ENCODE measurements at regions not wholly inside any gene's neighbourhood (a gene's known extent, or its start where the extent isn't known, plus 50 kb on each side); places are given as distances from the start of the nearest gene placed in this dataset.

DNA sequence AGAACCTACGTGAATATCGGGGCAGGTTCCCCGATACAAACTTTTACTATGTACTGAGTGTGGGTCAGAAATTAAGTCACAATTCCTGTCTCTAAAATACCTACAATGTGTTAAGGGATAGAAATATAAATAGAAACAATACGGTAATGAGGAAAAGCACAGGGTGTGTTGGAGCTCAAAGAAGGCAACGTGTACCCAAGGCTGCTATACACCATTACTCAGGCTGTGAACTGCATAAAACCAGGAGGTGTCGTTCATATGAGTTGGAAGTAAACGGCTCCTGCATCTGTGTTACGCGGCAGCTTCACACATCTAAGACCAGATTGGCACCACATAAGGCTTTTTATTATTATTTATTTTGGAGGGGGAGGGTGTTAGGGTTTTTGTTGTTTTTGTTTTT is 50.1 kb upstream of the TRPM3 start:
- H3K4me3 ChIP-seq (ENCODE audit: low read depth, low read length), result no peak overlapping the region
- TF ChIP-seq, protein P1, sequence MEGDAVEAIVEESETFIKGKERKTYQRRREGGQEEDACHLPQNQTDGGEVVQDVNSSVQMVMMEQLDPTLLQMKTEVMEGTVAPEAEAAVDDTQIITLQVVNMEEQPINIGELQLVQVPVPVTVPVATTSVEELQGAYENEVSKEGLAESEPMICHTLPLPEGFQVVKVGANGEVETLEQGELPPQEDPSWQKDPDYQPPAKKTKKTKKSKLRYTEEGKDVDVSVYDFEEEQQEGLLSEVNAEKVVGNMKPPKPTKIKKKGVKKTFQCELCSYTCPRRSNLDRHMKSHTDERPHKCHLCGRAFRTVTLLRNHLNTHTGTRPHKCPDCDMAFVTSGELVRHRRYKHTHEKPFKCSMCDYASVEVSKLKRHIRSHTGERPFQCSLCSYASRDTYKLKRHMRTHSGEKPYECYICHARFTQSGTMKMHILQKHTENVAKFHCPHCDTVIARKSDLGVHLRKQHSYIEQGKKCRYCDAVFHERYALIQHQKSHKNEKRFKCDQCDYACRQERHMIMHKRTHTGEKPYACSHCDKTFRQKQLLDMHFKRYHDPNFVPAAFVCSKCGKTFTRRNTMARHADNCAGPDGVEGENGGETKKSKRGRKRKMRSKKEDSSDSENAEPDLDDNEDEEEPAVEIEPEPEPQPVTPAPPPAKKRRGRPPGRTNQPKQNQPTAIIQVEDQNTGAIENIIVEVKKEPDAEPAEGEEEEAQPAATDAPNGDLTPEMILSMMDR (IDR thresholded peaks at IDR 0.05; ENCODE audit: insufficient read depth, low read depth, low read length), result no peak
- DNase-seq (ENCODE audit: low read depth), result no peak
